ENCODE measurements at regions not wholly inside any gene's neighbourhood (a gene's known extent, or its start where the extent isn't known, plus 50 kb on each side); places are given as distances from the start of the nearest gene placed in this dataset.

DNA sequence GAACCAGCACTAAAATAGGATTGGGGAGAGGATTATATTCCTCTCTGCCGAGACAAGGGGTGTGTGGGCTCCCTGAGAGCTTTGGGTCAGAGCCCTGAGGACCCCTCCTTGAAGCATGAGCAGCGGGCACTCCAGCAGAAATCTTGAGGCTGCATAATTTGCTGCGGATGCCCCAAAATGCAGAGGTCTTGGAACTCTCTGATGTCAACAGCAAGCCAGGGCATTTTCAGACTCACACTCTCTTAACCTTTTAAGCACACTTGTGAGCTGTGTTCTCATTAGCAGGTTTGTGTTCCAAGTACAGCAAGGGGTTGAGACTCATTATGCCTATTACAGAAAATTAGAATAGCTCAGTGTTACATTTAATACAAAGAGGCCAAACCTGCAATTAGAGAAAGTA lies 513.0 kb upstream of the ADAMTS16 start:
- TF ChIP-seq POLR2AphosphoS5 (IDR thresholded peaks at IDR 0.05; ENCODE audit: insufficient read depth in 1 of 2, low read depth in 1 of 2) = no peak
- TF ChIP-seq, protein P1, sequence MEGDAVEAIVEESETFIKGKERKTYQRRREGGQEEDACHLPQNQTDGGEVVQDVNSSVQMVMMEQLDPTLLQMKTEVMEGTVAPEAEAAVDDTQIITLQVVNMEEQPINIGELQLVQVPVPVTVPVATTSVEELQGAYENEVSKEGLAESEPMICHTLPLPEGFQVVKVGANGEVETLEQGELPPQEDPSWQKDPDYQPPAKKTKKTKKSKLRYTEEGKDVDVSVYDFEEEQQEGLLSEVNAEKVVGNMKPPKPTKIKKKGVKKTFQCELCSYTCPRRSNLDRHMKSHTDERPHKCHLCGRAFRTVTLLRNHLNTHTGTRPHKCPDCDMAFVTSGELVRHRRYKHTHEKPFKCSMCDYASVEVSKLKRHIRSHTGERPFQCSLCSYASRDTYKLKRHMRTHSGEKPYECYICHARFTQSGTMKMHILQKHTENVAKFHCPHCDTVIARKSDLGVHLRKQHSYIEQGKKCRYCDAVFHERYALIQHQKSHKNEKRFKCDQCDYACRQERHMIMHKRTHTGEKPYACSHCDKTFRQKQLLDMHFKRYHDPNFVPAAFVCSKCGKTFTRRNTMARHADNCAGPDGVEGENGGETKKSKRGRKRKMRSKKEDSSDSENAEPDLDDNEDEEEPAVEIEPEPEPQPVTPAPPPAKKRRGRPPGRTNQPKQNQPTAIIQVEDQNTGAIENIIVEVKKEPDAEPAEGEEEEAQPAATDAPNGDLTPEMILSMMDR (IDR thresholded peaks at IDR 0.05) = no peak
